HG03066 (cell line): ENCODE measurements at regions not wholly inside any gene's neighbourhood (a gene's known extent, or its start where the extent isn't known, plus 50 kb on each side); places are given as distances from the start of the nearest gene placed in this dataset.
"Not testable (repeated sequence)": the region's sequence is repeated elsewhere in the genome, so short reads cannot be mapped to it uniquely, and the experiment has no call there.

Experiments
- ATAC-seq: cut with Tn5 transposase; IDR thresholded peaks from one replicate; pipeline ENCODE4 v1.9.1; 2021; ENCODE audit warnings: low read depth; ENCODE audit not compliant: unreplicated experiment

DNA sequence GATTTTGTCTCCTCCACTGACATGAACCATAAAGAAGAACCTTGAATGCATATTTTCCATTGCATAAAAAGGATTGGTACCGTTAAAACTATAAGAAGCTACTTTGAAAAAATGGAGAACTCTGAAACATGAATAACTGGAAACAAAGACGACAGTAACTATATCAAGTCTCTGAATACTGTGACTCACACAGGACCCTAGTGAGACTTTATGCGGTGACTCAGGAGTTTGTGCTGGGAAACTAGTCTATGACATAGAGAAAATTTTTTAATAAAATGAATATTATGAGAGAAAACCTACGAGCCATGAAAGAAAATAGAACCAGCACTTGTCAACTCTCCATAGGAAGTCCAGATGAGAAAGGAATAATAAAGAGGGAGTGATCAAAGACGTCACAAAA is 339.9 kb upstream of the ADARB2 start:
- ATAC-seq = no peak

DNA sequence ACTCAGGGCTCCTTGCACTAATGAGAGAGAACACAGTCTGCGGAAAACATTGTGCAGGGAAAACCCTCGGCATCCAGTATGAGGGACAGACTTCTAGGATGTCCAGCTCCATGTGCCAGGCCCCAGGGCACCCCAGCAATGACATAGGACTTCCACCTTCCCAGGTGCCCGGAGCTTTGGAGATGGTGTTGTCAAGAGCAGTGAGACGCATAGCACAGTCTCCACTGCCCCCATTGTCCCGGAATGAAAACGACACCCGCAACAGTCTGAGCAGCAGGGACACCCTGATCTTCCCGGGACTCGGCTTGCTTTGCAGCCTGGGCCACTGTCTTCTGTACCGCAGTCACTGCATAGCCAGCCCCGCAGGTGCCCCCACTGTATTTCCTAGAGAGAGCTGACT is 339.2 kb upstream of the ADARB2 start:
- ATAC-seq = no peak

DNA sequence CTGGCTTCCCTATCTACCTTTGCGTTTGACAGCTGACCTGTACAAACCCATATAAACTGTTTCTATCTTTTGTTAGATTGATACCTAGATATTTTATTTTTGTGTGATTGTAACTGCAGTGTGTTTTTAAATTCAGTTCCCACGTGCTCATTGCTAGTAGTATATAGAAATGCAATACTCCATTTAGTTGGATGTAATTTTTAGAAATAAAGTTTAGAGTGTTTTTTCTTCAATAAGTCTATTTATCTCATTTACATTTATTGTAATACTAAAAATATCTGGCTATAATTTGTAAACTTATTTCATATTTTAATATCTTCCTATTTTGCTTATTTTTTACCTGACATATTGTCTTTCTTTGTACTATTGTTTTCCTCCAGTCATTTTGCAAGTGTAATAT is 329.7 kb upstream of the ADARB2 start:
- ATAC-seq = no peak

DNA sequence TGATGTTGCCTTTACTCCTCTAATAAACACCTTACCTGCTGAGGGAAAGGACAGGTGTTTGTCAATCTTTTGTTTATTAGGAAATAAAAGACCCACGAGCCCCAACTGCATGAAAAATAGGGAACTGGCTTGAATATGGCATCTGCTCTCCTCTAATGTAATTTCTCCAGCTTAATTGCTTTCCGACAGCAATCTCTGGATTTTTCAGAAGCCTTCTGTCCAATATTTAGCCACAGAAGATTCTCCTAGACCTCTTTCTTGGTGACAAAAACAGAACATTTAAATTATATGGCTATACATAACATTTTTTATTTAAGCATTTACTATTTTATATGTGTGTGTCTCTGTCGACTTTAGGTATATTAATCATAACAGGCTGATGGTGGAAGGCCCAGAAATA is 317.4 kb upstream of the ADARB2 start:
- no peak for ATAC-seq

DNA sequence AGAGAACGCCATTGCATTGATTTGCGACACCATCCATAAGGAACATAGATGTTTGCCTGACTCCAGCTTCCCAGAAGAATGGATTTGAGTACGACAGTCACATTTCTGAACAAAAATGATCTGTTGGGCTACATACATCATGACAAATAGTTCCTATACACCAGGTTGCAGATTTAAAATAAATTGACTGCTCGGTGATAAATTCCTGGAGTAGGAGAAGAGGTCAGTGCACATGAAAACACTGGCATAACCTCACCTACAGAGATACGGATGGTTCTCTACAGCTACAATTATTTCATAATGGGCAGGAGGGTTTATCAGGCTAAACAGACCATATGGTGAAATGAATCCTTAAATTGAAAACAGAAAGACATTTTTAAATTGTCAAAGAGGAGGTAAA is 316.5 kb upstream of the ADARB2 start:
- no peak for ATAC-seq

DNA sequence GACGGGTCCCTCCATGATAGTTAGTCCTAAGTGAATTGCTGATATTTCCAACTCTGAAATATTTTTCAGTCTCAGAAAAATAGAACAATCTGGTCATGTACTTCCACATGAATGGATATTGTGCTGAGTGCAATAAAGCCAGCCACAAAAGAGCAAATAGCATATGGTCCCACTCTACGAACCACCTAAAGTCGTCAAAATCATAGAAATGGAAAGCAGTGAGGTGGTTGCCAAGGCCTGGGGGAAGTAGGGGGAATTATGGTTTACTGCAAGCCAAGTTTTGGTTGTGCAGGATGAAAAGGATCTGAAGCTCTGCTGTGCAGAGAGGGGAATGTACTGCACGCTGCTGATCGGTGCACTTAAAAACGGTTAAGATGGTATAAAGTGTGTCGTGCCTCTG is 313.8 kb upstream of the ADARB2 start:
- ATAC-seq = no peak

DNA sequence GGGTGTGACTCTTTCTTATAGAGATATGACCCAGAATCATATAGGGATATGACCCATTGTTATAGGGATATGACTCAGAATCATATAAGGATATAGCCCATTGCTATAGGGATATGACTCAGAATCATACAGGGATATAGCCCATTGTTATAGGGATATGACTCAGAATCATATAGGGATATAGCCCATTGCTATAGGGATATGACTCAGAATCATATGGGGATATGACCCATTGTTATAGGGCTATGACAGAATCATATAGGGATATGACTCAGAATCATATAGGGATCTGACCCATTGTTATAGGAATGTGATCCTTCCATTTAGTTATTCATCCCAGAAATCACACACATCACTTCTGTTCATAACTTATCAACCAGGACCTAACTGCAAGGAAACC is 312.2 kb upstream of the ADARB2 start:
- ATAC-seq = no peak

DNA sequence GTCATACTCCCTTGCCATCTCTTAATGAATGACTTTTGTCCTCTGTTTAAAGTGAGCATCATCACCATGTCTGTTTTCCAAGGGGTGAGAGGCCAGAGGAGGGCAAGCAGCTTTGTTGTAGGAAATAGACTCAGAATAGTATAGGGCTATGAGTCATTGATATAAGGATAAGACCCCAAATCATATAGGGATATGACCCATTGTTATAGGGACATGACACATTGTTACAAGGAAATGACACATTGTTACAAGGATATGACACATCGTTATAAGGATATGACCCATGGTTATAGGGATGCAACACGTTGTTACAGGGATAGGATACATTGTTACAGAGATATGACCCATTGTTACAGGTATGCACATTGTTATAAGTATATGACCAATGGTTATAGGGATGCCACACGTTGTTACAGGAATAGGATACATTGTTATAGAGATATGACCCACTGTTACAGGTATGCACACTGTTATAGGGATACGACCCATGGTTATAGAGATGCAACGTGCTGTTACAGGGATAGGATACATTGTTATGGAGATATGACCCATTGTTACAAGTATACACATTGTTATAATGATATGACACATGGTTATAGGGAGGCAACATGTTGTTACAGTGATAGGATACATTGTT is 311.1 kb upstream of the ADARB2 start:
- no peak for ATAC-seq

DNA sequence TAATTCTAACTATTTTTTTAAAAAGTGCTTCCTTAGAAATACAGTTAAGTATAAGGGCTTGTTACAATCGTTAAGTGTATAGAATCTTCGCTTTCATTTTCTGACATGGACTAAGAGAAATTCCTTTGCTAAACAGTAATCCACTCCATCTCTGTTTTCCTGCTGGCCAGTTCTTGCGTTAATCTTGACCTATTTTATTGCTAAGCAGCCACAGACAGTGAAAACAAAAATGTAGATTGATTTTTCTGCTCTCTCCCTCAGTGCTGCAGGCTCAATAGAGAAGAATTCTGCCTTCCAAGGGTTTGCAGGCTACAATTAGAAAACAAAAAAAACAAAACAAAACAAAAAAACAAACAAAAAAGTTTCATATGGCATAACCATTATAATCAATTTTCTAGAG is 310.4 kb upstream of the ADARB2 start:
- no peak for ATAC-seq

DNA sequence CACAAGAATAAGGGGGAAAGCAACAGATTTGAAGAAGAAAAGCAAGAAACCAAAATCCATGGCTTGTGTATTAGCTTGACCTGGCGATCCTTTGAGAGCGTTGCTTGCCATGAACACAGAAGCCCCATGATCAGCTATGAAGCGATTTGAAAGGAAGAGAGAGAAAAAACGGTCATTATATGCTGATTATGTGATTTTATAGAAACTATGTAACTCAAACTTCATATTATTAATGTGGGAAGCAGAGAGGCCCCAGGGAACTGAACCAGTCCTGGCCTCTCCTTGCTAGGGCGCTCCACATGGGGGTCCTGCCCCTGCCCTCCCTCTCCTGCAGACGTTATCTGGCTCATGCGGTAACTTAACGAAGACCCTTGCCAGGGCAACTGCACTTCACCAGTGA is 306.1 kb upstream of the ADARB2 start:
- ATAC-seq = no peak

DNA sequence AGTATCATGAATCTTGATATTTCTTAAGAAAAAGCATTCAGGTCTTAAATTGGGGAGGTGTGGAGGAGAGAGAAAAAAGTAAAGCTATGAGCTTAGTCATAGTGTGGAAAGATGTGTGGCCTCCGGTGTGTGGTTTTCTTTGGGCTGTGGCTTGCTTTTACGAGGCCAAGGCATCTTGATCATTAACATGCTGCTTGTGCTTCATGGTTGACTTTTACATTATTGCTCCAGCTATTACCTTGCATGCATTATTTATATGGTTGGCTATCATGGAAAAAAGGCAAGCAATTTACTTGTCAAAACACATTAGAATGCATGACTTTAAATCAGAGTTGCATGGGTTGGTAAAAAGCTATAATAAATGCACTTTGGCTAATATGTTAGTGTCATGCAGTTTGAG is 300.7 kb upstream of the ADARB2 start:
- no peak for ATAC-seq

DNA sequence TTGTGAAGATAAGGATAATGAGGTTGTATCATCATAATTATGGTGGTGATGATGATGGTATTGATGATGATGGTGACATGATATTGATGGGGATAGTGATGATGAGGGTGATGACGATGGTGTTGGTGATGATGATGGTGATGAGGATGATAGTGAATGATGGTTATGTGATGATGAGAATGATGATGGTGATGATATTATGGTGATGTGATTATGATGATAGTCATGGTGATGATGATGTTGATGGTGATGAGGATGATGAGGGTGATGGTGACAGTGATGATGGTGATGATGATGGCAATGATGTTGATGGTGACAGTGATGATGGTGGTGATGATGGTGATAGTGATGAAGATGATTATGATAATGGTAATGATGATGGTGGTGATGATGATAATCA is 299.9 kb upstream of the ADARB2 start:
- ATAC-seq = no peak

DNA sequence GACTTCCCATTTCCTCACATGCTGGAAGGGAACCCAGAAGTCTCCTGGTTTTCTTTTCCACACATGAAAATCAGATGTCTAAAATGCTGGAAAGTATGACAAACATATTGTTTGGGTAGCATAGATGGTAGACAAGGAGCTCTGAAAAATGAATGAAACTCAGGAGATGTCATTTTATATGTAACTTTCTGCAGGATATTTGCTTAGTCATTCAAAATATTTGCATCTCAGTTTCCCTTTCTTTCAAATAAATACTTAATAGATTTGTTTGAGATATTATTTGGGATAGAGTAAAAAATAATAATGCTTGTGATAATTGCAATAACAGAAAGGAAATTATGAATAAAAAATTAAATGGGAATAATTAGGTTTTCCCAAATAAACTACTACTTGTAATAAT is 298.9 kb upstream of the ADARB2 start:
- no peak for ATAC-seq

DNA sequence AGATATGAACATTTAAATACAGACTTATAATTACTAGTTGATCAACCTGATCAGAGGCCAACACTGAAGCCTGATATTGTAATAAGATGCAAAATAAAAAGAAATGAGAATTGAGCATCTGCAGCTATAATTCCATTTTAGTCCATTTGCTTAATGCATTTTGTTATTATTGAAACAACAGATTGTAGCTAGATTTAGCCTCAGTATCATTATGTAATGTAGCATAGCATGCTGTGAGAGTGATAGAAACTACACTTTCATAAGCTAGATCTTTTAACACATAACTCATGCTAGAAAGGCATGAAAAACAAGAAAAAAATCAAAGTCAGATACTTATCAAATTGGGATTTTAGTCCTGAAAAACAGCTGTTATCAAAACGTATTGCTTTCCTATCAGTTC is 292.7 kb upstream of the ADARB2 start:
- ATAC-seq = no peak

DNA sequence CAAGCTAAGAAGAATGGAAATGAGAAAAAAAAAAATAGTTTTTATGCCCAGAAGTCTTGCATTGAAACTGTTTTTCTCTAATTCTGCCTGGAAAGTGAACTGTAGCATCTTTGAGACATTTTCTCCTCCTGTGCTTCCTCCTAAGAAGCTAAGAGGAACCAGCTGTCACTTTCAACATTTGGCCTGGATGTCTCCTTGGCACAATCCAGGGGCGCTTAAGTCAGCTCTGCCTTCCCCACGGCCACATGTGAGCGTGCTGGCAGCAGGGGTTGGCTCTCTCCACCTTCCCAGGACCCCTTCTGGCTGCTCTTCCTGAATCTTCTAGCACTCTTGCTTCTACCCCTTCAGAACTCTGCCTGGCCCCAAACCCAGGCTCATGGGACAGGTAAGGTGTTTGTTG is 289.6 kb upstream of the ADARB2 start:
- ATAC-seq = no peak

DNA sequence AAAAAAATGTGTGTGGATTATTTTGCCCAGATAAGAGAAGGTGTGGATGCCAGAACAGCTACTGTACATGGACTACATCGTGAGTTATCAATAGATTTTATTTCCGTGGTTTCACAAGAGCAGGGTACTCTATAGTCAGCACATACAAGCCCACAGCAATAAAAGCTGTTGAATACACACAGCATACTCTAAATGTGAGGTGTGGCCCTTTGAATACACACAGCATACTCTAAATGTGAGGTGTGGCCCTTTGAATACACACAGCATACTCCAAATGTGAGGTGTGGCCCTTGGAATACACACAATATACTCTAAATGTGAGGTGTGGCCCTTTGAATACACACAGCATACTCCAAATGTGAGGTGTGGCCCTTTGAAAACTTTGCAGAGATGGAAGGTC is 287.4 kb upstream of the ADARB2 start:
- ATAC-seq = not testable (repeated sequence)

DNA sequence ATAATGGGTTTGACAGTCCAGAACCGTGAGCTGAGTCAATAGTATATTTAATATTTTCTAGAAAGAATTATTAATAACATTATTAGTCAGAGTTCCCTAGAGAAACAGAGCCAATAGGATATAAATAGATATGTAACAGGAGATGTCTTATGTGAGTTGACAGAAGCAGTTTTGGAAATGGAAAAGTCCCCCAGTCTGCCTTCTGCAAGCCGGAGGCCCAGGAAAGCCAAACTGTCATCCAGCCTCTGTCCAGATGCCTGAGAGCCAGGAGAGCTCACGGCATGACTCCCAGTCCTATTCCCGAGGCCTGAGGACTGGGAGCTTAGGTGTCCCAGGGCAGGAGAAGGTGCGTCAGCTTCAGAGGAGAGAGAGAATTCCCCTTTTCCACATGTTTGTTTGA is 286.4 kb upstream of the ADARB2 start:
- no peak for ATAC-seq

DNA sequence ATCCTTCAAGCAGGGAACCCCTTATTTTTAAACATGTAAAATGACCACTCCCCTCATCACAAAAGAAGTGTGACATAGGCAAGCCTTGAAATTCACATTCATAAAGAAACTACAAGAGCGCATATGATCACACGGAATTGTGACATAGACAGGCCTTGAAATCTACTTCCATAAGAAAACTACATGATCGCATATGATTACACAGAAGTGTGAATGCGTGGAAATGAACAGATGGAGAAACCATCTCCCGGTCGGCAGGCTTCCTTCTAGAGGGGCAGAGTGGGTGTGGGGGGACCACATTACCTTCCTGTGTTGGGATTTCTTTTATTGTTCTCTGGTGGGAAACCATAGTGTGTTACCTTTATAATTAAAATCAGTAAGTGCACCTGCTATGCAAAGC is 285.1 kb upstream of the ADARB2 start:
- no peak for ATAC-seq

DNA sequence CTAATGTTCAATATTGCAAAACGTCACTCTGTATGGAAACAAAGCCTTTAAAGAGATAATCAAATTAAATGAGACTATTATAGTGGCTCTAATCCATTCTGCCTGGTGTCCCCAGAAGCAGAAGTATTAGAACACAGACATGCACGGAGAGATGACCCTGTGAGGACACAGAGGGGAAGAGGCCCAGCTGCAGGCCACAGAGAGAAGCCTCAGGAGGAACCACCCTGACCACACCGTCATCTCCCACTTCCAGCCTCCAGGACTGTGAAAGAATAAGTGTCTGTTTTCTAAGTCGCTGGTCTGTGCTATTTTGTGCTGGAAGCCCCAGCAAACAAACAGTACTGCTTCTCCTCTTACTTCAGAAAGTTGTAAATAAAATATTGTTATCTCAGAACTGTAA is 283.5 kb upstream of the ADARB2 start:
- ATAC-seq = no peak

DNA sequence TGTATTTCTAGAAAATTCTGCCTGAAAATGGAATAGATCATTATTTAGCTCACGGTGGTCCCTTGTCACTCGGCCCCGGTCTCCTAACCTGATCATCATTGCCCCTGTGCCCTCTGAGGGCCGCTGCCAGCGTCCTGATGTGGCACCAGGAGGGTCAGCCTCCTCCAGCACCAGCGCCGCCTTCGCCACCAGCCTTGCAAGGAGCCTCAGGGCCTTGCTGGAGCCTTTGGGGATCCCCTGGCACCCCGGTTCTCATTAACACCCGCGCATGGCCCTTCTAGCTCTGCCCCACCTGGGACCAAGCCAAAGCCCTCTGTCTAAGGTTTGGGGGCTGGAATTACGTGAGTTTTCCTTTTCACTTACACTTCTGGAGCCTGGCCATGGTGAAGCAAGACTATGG is 282.5 kb upstream of the ADARB2 start:
- no peak for ATAC-seq

DNA sequence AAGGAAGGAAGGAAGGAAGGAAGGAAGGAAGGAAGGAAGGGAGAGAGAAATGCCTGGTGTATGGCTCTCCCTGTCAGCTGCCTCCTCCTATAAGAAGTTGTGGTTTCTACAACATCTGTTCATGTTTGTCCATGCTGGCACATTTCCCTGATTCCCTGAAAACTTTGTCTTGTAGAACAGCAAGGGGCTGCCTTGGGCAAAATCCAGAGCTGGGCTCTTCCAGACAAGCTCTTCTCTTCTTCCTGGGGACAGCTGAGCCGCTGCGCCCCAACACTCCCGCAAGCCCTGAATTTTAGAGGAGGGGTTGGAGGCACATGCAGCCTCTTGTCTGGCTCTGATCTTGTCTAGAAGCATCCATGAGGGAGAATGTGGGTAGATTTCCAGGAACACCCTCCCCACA is 282.0 kb upstream of the ADARB2 start:
- no peak for ATAC-seq

DNA sequence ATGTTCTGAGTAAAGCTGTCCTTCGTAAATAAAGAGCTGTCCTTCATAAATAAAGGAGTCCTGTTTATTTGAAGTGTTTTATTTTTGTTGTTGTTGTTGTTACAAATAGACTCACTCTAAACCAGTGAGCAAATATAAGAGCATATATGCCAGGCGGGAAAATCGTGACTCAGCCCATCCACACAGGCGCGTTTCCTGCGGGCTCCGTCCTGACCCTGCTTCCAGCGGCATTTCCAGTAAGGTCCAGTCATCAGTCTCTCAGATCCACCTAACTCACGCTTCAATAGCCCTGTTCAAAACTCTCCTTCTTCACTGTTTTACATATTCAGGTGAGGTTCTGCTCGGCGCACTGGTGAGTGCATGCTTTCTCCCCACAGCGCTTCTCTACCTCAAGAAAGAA is 277.2 kb upstream of the ADARB2 start:
- no peak for ATAC-seq

DNA sequence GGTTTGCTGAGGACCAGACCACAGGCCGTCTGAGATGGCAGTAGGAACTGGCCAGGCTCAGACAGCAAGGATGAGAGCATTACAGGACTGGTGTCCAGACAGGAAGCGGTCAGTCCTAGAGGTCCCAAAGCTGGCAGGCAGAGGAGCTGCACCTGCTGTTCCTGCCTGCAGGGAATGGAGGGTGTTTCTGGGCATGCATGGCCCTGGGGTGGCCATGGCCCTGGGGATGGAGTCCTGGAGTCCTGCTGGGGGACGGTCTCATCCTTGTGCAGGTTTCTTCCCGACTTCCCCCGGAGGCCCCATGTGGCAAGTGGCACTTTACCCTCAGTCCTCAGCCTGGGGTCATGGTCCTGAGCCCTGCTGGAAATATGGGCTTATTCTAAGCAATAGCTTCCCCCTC is 274.9 kb upstream of the ADARB2 start:
- ATAC-seq = no peak
